AG04450 (cell line): ENCODE measurements at regions not wholly inside any gene's neighbourhood (a gene's known extent, or its start where the extent isn't known, plus 50 kb on each side); places are given as distances from the start of the nearest gene placed in this dataset.

Experiments used
- CTCF ChIA-PET: fragments of 300-600, 350-600 bp; formaldehyde crosslinking; extraction: SDS; loops from one replicate; lab custom pipeline; 2022; ENCODE audit warnings: antibody characterized with exemption, inconsistent platforms; lab: Charles Lee
- POLR2A ChIA-PET: fragments of 350-600 bp; formaldehyde crosslinking; extraction: SDS; loops from one replicate; lab custom pipeline; 2021; ENCODE audit warnings: antibody characterized with exemption, inconsistent platforms; lab: Yijun Ruan, JAX
- DNase-seq: peaks from one replicate; pipeline ENCODE4 v3.0.0-alpha.2; 2011; ENCODE audit warnings: low read depth, low spot score
- H3K27ac ChIP-seq: one replicate; pipeline ENCODE4 v1.5.1; 2012; ENCODE audit warnings: low read depth, low read length, control low read depth
- H3K27me3 ChIP-seq: one replicate; pipeline ENCODE4 v1.6.0; 2012; ENCODE audit warnings: low read length; ENCODE audit not compliant: control insufficient read depth, insufficient read depth
- H3K4me3 ChIP-seq: 2 replicates; pipeline ENCODE4 v1.5.1; 2011; ENCODE audit warnings: mild to moderate bottlenecking, low read depth, low read length, control low read depth
- H3K9me3 ChIP-seq: 2 replicates; pipeline ENCODE4 v1.5.1; 2012; ENCODE audit warnings: low read length; ENCODE audit not compliant: control insufficient read depth, insufficient read depth
- TF ChIP-seq, protein P1 (sequence below): IDR thresholded peaks from 2 replicates; pipeline ENCODE4 v1.5.1; 2011; ENCODE audit warnings: low read depth, low read length, control low read depth, inconsistent platforms

DNA sequence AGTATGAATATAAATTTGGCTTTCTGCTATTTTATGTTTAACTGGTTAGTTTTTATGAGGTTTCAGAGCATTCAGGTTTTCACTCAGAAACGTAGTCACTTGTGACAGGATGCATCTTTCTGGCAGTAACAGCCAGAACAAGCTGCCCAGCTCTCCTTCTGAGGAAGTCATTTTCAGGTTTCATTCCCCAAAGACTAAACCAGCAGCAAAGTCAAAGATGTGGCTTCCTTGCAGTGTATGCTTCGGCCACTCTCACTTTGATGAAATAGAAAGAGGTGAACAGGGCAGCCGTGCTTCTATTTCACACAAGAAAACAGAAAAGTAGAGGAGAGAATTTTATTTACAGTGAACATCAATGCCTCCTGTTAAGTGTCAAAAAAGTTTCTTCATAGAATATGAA, 469.1 kb downstream of the BTBD3 start:
- DNase-seq, result no peak
- TF ChIP-seq, protein P1, sequence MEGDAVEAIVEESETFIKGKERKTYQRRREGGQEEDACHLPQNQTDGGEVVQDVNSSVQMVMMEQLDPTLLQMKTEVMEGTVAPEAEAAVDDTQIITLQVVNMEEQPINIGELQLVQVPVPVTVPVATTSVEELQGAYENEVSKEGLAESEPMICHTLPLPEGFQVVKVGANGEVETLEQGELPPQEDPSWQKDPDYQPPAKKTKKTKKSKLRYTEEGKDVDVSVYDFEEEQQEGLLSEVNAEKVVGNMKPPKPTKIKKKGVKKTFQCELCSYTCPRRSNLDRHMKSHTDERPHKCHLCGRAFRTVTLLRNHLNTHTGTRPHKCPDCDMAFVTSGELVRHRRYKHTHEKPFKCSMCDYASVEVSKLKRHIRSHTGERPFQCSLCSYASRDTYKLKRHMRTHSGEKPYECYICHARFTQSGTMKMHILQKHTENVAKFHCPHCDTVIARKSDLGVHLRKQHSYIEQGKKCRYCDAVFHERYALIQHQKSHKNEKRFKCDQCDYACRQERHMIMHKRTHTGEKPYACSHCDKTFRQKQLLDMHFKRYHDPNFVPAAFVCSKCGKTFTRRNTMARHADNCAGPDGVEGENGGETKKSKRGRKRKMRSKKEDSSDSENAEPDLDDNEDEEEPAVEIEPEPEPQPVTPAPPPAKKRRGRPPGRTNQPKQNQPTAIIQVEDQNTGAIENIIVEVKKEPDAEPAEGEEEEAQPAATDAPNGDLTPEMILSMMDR, result no peak
- H3K27ac ChIP-seq, result no peak overlapping the region
- no peak overlapping the region for H3K4me3 ChIP-seq
- POLR2A ChIA-PET, result no interaction called here
- H3K27me3 ChIP-seq, result no peaks in the 10 kb centered on the region
- CTCF ChIA-PET, result no interaction called here
- H3K9me3 ChIP-seq, result peaks cover 8% of the 10 kb centered on the region; the same call in 1 of the 2 replicates

DNA sequence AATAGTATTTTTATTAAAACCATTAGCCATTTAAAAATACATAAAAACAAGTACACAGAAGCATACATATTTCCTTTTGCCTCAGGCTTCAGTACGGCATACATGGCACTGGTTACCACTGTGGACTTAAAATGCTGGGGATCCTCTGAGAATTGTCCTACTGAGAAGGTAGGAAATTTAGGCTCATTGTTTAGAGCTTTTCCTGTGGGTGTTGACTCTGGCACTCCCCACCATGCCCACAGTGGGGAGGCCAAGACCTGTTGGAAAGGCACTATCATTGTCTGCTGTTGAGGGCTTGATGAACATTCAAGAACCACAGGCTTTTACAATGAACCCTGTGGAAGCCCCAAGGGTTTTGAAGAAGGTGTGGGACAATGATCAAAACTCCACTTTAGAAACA, 473.4 kb downstream of the BTBD3 start:
- no peak for DNase-seq
- H3K27ac ChIP-seq, result no peak overlapping the region
- H3K27me3 ChIP-seq, result no peaks in the 10 kb centered on the region
- TF ChIP-seq, protein P1, result no peak
- CTCF ChIA-PET, result no interaction called here
- peaks cover 6% of the 10 kb centered on the region; the same call in 1 of the 2 replicates for H3K9me3 ChIP-seq
- POLR2A ChIA-PET, result no interaction called here
- H3K4me3 ChIP-seq, result no peak overlapping the region

DNA sequence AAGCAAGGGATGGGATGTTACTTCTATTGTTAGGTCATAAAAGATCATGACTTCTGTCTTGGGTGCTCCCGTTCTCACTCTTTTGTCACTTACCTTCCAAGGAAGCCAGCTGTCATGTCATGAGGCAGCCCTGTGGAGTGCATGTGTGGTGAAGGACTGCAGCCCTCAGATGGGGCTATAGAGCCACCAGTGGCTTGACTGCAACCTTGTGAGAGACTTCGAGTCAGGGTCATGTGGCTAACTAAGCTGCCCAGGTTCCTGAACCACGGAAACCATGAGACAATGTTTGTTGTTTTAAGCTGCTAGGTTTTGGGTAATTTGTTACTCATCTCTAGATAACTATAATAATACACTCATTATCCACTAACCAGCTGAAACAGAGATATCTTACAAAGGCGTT, 477.1 kb downstream of the BTBD3 start:
- Histone ChIP-seq H3K27ac (no peak overlapping the region), H3K4me3 (no peak overlapping the region), H3K27me3 (no peaks in the 10 kb centered on the region), H3K9me3 (peaks cover 6% of the 10 kb centered on the region; the same call in 1 of the 2 replicates)
- ChIA-PET POLR2A (no interaction called here), CTCF (no interaction called here)
- TF ChIP-seq, protein P1, result no peak
- no peak for DNase-seq

DNA sequence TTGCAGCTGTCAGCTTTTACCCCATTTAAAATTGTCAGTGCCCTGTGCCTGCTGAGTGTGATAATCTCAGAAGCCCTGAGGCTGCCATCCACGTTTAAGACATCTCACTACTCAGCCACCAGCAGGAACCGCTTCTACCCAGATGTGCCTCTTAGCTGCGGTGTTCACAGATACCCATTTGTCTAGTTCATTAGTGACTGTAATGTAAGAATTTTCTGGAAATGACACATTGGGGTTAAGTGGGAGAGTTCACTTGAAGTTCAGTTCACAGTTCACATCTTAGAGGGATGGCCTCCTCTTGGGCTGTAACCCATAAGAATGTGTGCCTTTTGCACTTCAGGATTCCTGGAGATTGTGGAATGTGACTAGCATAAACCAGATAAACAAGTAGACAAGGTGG, 477.7 kb downstream of the BTBD3 start:
- ChIA-PET POLR2A (no interaction called here), CTCF (no interaction called here)
- no peak for DNase-seq
- H3K9me3 ChIP-seq, result peaks cover 6% of the 10 kb centered on the region; the same call in 1 of the 2 replicates
- H3K27ac ChIP-seq, result no peak overlapping the region
- H3K4me3 ChIP-seq, result no peak overlapping the region
- H3K27me3 ChIP-seq, result no peaks in the 10 kb centered on the region
- TF ChIP-seq, protein P1, result no peak

DNA sequence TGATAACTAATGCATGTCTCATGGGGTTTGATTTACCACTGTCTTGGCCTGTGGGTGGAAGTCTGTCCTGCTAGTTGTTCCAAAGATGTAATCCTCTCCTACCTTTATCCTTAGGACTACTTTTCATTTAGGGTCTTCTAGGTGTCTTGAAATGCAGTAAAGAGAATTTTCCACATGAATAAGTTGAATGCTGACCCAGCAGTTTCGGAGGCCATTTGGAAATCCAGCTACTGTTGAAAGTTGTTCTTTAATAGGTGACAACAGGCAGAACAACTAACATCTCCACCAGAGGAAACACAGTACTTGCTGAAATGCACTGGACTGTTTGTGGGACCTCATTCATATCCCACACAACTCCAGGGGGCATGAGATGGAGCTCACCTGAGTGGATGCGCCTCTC, 478.1 kb downstream of the BTBD3 start:
- peaks cover 6% of the 10 kb centered on the region; the same call in 1 of the 2 replicates for H3K9me3 ChIP-seq
- TF ChIP-seq, protein P1, result no peak
- POLR2A ChIA-PET, result no interaction called here
- H3K27ac ChIP-seq, result no peak overlapping the region
- no peaks in the 10 kb centered on the region for H3K27me3 ChIP-seq
- no peak overlapping the region for H3K4me3 ChIP-seq
- CTCF ChIA-PET, result no interaction called here
- DNase-seq, result no peak
